ENCODE measurements at regions not wholly inside any gene's neighbourhood (a gene's known extent, or its start where the extent isn't known, plus 50 kb on each side); places are given as distances from the start of the nearest gene placed in this dataset.
A peak's percentile ranks its signal among the peaks of the same experiment; 100 is the strongest.

GRCh38 chr7:25069900-25070443 lies 55.1 kb downstream of the CYCS start:
- no peak overlapping the region for H3K9ac ChIP-seq
- no peaks in the 10 kb centered on the region for H3K36me3 ChIP-seq (ENCODE audit: insufficient read depth)
- no peak overlapping the region for H3K4me3 ChIP-seq (IDR thresholded peaks at IDR 0.05; ENCODE audit: insufficient read depth, low read depth, low read length)

DNA sequence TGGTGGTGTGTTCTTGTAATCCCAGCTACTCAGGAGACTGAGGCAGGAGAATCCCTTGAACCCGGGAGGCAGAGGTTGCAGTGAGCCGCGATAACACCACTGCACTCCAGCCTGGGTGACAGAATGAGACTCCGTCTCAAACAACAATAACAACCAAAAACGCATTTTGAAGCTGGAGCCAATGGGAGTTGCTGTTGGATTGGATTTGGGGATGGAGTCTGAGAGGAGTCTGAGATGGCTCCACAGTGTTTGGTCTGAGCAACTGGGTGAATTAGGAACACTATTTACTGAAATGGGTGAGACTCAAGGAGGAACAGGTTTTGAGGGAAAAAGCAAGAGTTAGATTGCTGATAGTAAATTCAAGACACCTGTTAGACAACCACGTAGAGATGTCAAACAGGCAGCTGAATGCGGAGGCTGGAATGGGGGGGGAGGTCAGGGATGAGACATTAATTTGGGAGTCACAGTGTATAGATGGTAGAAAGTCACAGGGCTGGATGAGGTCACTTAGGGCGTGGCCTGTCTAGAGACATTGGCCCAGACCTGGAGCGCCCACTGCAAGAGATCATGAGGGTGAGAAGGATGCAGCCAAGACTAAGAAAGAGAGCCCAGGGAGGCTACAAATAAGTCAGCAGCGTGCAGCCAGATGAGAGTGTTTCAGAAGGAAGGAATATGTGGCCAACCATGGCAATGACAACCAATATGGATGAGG lies 56.4 kb downstream of the CYCS start:
- peaks cover 10% of the 10 kb centered on the region for H3K4me1 ChIP-seq (ENCODE audit: low read depth, poor library complexity, severe bottlenecking)
- no peaks in the 10 kb centered on the region for H3K36me3 ChIP-seq (ENCODE audit: insufficient read depth)
- H3K27me3 ChIP-seq (ENCODE audit: insufficient read depth, low read depth) = no peaks in the 10 kb centered on the region
- no peaks in the 10 kb centered on the region for H3K79me2 ChIP-seq (ENCODE audit: insufficient read depth, low read depth)
- H2AFZ ChIP-seq (ENCODE audit: low read depth) = 0 out of 2 replicates have a peak overlapping the region, but pooled peaks have one; percentile 31
- H3K4me2 ChIP-seq = no peak overlapping the region
- TF ChIP-seq, protein P1, sequence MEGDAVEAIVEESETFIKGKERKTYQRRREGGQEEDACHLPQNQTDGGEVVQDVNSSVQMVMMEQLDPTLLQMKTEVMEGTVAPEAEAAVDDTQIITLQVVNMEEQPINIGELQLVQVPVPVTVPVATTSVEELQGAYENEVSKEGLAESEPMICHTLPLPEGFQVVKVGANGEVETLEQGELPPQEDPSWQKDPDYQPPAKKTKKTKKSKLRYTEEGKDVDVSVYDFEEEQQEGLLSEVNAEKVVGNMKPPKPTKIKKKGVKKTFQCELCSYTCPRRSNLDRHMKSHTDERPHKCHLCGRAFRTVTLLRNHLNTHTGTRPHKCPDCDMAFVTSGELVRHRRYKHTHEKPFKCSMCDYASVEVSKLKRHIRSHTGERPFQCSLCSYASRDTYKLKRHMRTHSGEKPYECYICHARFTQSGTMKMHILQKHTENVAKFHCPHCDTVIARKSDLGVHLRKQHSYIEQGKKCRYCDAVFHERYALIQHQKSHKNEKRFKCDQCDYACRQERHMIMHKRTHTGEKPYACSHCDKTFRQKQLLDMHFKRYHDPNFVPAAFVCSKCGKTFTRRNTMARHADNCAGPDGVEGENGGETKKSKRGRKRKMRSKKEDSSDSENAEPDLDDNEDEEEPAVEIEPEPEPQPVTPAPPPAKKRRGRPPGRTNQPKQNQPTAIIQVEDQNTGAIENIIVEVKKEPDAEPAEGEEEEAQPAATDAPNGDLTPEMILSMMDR (conservative IDR thresholded peaks at IDR 0.05; ENCODE audit: low read depth, low read length) = no peak
- no peak overlapping the region for H3K27ac ChIP-seq
- no peaks in the 10 kb centered on the region for H4K20me1 ChIP-seq (ENCODE audit: insufficient read depth)
- no peak overlapping the region for H3K9ac ChIP-seq
- H3K4me3 ChIP-seq (IDR thresholded peaks at IDR 0.05; ENCODE audit: insufficient read depth, low read depth, low read length) = no peak overlapping the region

More at GRCh38 chr7:25069900-25070443, 55.1 kb downstream of the CYCS start:
- Histone ChIP-seq H2AFZ (ENCODE audit: low read depth) (peak overlapping the region; percentile 31), H3K4me2 (peak overlapping the region; percentile 36), H3K27me3 (ENCODE audit: insufficient read depth, low read depth) (no peaks in the 10 kb centered on the region), H3K4me1 (ENCODE audit: low read depth, poor library complexity, severe bottlenecking) (peaks cover 10% of the 10 kb centered on the region), H3K27ac (no peak overlapping the region), H4K20me1 (ENCODE audit: insufficient read depth) (no peaks in the 10 kb centered on the region), H3K79me2 (ENCODE audit: insufficient read depth, low read depth) (no peaks in the 10 kb centered on the region)
- TF ChIP-seq, protein P1 (conservative IDR thresholded peaks at IDR 0.05; ENCODE audit: low read depth, low read length) = peak; percentile 89

- Histone ChIP-seq H3K4me2 (no peak overlapping the region), H2AFZ (ENCODE audit: low read depth) (no peak overlapping the region), H3K36me3 (ENCODE audit: insufficient read depth) (no peaks in the 10 kb centered on the region), H3K27me3 (ENCODE audit: insufficient read depth, low read depth) (no peaks in the 10 kb centered on the region), H3K9ac (no peak overlapping the region), H3K4me1 (ENCODE audit: low read depth, poor library complexity, severe bottlenecking) (peaks cover 5% of the 10 kb centered on the region), H3K4me3 (IDR thresholded peaks at IDR 0.05; ENCODE audit: insufficient read depth, low read depth, low read length) (no peak overlapping the region), H3K27ac (no peak overlapping the region), H3K79me2 (ENCODE audit: insufficient read depth, low read depth) (no peaks in the 10 kb centered on the region), H4K20me1 (ENCODE audit: insufficient read depth) (no peaks in the 10 kb centered on the region)
- TF ChIP-seq, protein P1 (conservative IDR thresholded peaks at IDR 0.05; ENCODE audit: low read depth, low read length) = no peak
Measured at GRCh38 chr7:25067726-25068501, 57.1 kb downstream of the CYCS start.

- peaks cover 5% of the 10 kb centered on the region for H3K4me1 ChIP-seq (ENCODE audit: low read depth, poor library complexity, severe bottlenecking)
- no peak overlapping the region for H3K4me2 ChIP-seq
- H3K79me2 ChIP-seq (ENCODE audit: insufficient read depth, low read depth) = no peaks in the 10 kb centered on the region
- no peak overlapping the region for H3K9ac ChIP-seq
- H3K36me3 ChIP-seq (ENCODE audit: insufficient read depth) = no peaks in the 10 kb centered on the region
- TF ChIP-seq, protein P1 (conservative IDR thresholded peaks at IDR 0.05; ENCODE audit: low read depth, low read length) = no peak
- no peaks in the 10 kb centered on the region for H3K27me3 ChIP-seq (ENCODE audit: insufficient read depth, low read depth)
- no peak overlapping the region for H2AFZ ChIP-seq (ENCODE audit: low read depth)
- H3K4me3 ChIP-seq (IDR thresholded peaks at IDR 0.05; ENCODE audit: insufficient read depth, low read depth, low read length) = no peak overlapping the region
- no peak overlapping the region for H3K27ac ChIP-seq
- H4K20me1 ChIP-seq (ENCODE audit: insufficient read depth) = no peaks in the 10 kb centered on the region
Measured at GRCh38 chr7:25066253-25066652, 58.8 kb downstream of the CYCS start.
